NCI-H1092 treated with DMSO at 0.1 percent for 48 hours (cell line): ENCODE measurements at regions not wholly inside any gene's neighbourhood (a gene's known extent, or its start where the extent isn't known, plus 50 kb on each side); places are given as distances from the start of the nearest gene placed in this dataset.
"Not testable (repeated sequence)": the region's sequence is repeated elsewhere in the genome, so short reads cannot be mapped to it uniquely, and the experiment has no call there.

Source experiments
- DNase-seq: peaks from one replicate; lab custom pipeline; 2025; lab: John Stamatoyannopoulos, UW

DNA sequence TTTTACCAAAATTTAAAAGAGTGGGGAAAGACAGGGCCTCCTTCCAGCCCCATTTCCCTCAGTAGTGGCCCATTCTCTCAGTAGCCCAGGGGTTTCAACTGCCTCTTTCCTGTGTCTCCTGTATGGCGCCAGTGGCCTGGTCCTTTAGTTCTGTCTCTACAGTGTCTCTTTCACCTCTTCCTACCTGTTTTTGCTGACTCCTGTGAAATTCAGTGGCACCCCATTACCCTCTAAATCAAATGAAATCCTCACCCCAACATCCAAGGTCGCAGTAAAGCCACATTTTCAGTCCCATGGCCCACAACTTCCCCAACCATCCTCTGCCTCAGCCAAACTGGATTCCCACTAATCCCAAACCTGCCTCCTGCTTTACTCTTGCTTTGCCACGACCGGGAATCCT is 200.7 kb downstream of the IPMK start:
- DNase-seq = no peak

DNA sequence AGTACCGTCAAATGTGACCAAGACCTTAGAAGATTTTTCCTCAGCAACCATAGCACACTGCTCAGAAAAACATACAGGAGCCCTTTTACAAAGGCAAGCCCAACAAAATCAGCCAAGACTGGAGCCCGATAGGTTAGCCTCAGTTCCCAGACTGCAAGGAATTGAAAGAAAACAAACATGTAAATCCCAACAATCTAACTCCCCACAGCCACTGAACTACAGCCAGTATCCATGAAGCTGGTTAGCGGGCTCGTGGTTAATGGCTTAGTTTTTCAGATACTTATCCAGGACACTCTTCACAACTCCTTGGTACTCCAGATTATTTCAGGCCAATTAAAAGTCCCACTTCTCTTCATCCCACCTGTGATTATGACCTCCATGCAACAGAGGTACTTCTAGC is 201.6 kb downstream of the IPMK start:
- no peak for DNase-seq

DNA sequence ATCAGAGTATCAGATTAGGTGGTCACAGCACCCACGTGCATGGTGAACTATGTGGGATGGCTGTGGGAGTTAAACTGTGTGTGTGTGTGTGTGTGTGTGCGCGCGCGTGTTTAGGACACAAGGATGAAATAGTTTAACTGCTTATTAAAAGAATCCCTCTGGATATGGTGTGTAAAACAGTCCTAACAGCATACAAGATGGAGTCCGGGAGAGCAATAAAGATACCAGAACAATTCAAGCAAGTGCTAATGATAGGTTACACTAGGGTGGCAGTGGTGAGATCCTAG is 202.2 kb downstream of the IPMK start:
- DNase-seq = no peak

DNA sequence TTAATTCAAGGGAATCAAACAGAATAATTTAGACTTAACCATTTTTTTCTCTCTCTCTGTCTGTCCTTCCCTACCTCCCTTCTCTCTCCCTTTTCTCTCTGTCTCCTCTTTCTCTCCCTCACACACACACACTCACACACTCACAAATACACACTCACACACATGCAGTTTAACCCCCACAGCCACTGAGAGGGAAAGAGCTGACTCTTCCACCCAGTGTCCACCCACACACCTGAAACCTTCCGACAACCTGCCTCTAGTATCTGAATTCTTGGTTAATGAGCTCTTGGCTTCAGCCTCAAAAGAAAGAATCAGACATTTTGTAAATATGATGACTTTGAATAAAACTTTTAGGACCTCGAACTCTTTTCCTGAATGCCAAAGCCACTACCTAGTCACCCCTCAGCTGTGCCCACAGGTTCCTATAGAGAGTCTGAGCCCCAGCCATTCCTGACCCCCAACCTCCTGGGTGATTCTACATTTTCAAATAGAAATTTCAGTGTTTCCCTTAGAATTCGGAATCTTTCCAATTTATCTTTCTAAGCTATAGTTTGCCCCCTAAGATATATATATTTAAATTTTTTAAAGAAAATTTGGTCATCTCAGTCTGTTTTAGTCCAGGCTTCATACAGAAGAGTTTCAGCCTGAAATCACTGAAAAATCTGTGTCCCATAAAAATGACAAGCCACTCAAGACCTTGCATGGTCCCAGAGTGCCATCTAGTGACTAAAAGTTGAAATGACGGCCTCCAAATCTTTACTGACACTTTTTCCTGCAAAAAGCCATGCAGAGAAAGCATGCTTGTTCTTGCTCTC is 202.8 kb downstream of the IPMK start:
- peak; percentile 29 for DNase-seq

DNA sequence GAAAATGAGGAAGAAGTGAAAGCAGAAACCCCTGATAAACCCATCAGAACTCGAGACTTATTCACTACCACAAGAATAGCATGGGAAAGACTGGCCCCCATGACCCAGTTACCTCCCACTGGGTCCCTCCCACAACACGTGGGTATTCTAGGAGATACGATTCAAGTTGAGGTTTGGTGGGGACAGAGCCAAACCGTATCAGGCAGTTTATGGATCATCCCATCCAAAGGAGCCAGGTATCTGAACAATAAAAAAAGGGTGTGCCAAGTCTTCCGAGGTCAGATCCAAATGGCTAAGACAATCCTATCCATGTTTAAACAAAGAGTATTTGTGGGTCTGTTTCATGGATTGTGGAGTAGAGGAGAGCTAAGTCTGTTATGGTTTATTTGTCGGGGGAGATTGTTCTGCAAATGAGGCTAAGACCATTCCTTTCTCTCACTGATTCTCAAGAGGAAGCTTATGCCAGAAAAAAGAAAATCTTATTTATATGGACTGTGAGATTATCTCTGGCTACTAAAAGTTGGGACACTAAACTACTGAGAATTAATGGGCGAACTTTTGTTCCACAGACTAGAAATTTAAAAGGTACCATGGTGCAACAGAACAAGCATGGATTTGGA is 203.7 kb downstream of the IPMK start:
- no peak for DNase-seq

DNA sequence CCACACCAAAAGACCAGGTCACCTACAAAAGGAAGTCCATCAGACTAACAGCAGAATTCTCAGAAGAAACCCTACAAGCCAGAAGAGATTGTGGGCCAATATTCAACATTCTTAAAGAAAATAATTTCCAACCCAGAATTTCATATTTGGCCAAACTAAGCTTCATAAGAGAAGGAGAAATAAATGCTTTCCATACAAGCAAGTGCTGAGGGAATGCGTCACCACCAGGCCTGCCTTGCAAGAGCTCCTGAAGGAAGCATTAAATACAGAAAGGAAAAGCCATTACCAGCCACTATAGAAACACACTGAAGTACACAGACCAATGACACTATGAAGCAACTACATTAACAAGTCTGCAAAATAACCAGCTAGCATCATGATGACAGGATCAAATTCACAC is 209.0 kb downstream of the IPMK start:
- not testable (repeated sequence) for DNase-seq

DNA sequence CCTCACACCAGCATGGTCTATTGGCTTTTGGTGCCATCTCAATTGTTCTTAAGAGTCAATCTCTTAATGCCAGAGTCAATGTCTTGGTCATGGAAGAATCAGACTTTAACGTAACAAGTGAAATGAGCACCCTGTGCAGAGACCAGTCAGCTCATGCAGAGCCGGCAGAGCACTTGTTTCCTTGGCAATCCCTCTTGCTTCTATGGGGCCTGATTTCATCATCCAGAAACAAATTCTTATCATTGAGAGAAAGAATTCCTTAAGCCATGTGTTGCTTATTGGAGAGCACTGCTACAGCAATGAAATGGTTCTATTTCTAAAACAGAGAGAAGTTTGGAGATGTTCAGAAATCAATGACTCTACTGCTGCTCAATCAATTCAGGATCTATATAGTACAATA is 212.8 kb downstream of the IPMK start:
- DNase-seq = no peak

DNA sequence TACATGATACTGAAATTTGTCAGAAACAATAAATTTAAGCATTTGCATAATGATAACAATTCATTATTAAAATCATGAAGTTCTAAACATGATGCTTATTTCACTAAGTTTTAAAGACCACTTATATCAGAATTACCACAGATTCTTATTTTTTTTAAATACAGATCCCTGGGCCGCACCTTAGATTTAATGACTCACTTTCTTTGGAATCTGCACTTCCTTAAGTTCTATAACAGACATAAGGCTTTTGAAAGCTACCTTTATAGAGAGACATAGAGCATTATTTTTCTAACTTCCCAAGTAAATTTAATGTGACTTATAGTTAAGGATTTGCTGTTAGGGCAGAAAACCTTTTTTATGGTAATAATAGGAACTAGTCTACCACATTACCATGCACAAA is 214.9 kb downstream of the IPMK start:
- DNase-seq = no peak

DNA sequence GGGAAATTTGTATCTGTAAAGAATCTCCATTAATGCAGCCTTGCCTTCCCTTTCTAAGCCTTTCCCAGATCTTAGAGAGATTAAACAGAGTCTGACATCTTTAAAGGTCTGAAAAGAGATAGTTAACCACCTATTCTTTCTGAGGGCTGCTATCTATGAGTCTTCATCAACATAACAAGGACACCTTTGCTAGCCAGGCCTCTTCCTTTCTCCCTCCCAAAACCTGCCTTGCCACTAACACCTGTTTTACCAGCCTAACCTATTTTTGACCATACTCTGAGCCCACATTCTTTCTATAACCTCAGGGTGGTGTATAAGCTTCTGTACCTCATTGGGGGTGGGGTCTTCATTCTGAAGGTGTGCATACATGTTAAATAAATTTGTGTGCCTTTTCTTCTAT is 217.1 kb downstream of the IPMK start:
- no peak for DNase-seq

DNA sequence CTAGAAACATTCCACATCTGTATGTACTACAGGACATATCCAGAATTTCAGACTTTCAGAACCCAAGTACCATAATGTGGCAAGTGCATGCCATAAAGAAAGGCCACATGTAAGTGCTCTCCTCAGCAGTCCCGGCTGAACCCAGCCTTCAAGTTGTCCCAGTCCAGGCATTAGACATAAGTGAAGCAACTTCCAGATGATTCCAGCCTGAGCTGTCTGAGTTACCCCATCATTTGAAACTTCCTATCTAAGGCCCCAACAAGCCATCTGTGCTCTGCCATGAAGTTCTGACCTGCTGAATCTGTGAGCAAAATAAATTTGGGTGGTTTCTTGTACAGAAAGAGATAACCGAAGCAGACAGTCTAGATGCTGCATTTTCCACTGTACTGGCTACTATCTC is 218.8 kb downstream of the IPMK start:
- no peak for DNase-seq

DNA sequence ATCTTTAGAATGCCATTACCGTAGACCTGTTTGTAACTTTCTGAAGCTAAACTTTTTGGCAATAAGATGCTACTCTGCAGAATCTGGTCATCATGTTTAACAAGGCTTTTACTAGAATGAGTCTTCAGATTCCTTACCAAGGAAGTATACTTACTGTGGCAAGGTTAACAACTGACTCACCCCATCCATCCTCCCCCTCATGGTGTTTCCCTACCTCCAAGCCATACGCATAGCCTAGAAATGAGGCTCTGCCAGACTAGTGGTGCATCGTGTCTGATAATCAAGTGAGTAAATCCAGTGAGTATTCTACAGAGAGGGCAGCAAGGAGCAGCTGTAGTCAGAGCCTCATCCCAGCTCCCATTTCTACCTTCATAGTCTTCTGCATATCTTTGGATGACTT is 223.6 kb downstream of the IPMK start:
- no peak for DNase-seq

DNA sequence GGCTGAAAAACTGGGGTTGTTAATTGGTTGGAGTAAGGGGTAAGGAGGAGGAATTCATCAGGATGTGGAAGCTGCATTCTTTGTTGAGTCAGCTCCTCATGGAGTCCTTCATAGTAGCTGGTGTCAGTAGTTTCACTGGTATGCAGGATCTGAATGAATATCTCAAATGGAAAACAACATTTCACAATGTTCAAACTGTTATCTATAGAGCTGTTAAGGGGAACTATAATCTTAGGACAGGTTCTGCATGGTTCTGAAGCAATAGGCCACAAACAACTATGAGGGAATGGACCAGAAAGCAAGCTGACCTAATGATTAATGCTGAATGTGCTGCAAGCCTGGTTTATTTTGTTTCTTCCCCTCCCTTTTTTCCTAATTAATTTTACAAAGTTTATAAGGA is 225.8 kb downstream of the IPMK start:
- DNase-seq = no peak

DNA sequence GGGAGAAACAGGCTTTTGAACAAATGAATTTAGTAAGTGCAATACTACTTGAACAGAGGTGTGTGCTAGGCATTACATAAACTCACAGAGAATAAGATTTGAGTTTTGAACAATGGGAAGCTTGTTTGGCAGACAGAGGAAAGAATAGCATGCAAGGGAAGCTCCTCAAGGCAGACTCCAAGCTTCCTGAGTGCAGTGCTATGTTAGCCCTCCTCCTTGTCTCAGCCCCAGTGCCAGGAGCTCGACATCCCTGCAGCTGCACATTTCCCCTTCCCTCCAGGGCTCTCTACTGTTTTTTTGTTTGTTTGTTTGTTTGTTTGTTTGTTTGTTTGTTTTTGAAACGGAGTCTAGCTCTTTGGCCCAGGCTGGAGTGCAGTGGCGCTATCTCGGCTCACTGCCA is 237.5 kb downstream of the IPMK start:
- no peak for DNase-seq

DNA sequence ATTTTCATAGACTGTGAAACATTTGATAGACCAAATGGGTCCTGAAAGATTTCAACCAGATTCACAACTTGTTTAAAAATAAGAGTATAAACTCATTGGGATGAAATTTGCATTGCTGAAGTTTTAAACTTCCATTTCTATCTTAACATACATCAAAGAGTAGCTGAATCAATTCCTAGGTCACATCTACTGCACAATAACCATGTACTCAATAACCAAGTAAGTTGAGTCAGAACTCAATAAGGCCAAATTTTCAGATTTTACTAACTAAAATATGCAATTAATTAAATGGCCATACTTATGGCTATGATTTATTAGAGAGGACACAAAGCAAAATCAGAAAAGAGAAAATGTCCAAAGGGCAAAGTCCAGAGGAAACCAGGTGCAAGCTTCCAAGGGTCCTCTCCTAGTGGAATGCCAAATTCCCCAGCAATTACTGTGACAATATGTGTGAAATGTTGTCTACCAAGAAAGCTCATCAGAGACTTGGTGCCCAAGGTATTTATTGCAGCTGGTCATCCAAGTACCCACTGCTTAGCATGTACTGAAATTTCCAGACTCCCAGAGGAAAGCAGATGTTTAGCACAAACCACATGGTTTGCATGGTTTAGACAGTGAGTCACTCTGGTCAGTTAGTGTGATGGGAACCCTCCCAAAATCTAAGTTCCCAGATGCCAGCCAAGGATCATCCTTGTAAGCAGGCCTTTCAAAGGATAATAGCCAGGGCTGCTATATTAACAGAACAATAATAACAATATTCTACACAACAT is 238.9 kb downstream of the IPMK start:
- no peak for DNase-seq

DNA sequence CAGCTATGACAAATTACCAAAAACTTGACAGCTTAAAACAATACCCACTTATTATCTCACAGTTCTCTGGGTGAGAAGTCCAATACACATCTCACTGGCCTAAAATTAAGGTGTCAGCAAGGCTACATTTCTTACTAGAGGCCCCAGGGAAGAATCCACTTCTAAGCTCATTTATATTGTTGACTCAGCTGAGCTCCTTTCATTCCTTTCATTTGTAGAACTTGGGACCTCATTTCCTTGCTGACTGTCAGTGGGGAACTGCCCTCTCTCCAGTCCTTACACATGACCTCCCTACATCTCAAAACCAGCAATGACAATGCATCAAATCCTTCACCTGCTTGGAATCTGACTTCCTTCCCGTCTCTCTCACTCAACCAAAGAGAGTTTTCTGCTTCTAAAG is 240.3 kb downstream of the IPMK start:
- DNase-seq = no peak

DNA sequence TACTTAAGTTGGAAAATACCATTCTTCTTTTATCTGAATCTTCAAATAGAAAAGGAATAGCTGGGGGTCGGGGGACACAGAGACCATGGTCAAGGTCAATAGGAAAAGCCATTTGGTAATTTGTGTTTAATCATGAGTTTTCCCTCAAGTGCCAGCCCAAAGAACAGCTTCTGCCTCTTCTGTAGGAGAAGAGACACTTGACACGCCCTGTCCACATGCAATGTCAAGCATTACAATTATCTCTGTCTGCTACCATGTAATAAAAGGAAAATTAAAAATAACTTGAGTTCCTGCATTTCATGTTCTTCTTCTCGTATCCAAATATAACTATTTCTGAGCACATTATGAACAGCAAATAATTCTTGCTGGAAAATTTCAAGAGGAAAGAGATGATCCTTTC is 241.7 kb downstream of the IPMK start:
- no peak for DNase-seq

DNA sequence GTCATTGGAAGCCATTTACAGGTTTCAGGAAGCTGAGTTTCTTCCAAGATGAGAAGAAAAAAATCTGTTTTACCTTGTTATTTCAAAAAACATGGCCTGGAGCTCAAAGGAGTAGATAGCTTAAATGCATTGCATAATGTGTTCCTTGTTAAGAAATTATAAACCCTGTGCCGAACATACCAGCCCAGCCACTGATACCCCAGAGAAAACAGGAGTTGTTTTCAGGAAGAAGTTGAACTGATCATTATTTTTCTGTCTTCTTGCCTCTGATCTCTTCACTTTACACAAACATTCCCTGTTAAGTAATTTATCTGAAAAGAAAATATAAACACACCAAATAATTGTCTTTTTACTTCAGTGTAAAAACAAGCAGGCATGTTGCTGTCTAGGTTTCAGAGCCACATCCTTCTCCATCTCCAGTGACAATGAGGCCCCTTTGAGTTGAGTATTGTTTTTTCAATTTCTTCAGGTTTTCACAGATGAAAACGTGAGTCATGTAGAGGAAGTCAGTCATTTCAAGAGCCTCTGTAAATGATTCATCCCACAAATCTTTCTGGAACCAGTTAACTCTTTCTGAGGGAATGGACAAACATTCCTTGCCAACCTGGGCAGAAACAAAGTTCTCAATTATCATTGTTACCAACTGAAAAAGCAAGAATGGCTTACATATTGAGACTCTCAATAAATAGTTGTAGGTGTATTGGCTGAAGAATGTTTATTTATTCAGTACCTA is 244.2 kb downstream of the IPMK start:
- no peak for DNase-seq

DNA sequence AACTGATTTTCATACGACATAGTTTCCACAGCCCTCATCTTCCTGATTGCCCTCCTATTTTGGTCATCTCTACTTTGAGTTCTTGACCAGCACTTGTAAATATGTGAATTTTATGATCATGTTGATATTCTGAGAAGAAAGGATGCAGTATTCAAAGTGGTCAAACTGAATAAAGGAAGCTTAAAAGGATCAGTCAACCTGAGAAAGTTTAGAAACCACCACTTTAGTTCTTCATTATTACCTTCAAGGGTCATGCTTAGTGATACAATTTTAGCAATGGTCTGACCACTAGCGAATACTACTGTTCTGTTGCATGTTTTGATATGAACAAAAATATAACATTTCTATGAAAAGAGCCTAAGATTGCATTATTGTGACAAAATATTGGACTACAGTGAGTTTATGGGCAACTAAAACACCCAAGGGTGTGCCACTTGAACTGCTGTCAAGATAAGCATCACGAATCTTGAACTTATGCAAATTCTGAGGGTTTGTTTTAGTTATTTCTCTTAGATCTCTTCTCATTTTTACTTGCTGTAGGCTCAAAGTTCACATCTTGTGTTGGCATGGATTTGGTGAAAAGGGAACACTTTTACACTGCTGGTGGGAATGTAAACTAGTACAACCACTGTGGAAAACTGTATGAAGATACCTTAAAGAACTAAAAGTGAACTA is 247.7 kb downstream of the IPMK start:
- DNase-seq = no peak

DNA sequence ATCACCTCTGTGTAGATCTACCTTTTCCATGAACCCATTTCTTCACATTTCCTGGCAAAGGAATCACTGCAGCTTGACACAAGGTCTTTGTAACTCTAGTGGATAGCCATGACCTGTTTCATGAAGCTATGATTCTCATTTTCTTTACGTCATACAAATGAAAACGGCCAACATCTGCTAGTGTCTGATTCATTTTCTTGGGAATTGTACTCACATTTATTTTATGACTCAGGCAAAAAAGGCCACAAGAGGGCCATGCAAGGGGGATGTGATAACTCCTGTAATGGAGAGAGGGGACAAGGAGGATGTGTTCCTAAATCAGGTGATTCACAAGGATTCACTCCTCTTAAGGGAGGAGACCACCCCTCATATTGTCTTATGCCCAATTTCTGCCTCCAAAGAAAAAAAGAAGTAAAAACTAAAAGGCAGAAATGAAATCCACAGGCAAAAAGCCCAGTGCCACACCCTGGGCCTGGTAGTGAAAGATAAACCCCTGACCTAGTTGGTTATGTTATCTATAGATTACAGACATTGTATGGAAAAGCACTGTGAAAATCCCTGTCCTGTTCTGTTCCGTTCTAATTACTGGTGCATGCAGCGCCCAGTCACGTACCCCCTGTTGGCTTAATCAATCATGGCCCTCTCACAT is 249.9 kb downstream of the IPMK start:
- DNase-seq = no peak

DNA sequence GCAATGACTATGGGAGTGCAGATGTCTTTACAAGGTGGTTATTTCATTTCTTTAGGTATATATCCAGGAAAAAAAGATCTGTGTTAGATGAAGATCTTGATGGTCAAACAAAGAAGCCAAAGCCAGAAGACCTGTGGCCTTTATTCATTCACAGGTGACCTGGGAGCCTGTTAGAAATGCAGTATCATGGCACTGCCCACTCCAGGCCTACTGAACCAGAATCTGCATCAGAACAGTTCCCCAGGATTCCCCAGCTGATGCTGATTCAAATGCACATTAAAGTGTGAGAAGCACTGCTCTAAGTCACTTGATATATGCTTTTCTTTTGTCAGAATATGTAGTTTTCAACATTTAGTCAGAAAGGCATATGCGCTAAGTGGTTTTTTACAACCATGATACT is 251.1 kb downstream of the IPMK start:
- DNase-seq = no peak

DNA sequence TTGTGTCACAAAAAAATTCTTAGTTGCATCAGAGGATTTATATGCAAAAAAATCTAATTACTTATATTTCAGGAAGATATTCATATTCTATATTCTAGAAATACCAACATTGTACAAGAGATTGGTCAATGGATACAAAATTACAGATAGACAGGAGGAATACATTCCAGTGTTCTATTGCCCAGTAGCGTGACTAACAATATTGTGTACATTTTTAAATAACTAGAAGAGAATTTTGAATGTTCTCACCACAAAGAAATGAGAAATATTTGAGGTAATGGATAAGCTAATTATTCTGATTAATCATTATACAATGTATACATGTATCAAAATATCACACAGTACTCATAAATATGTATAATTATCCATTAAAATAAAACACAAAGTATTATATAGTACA is 253.3 kb downstream of the IPMK start:
- DNase-seq = no peak

DNA sequence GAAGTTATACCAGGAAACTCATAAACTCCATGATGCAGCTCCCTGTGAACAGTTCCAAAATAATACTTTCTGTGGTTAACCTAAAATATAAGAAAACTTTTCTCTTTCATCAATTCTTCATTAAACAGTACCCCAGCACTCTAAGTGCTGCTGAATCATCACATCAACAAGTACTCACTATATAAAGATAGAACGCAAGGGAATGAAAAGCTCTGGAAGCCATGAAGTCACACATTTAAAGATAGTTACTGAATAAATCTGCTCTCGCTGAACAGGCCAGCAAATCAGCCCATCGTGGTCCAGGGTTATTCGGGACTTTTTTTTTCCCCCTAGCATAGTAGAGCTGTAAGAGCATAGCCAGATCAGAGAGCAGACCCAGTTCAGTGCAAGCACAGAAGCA is 254.3 kb downstream of the IPMK start:
- no peak for DNase-seq
